ENCODE measurements at regions not wholly inside any gene's neighbourhood (a gene's known extent, or its start where the extent isn't known, plus 50 kb on each side); places are given as distances from the start of the nearest gene placed in this dataset.

- POLR2A ChIA-PET = interaction anchor here (0.7 kb wide), 1 partner anchor 11 kb away, joined by 4 read pairs; no protein-coding TSS in a partner anchor
- no TSS peak for BruUV-seq (replicated peaks)
- Histone ChIP-seq H3K27ac (ENCODE audit: control insufficient read depth, insufficient read depth) (no peak overlapping the region), H3K4me1 (ENCODE audit: control insufficient read depth, insufficient read depth, low read length) (no peaks in the 10 kb centered on the region), H3K79me2 (ENCODE audit: control insufficient read depth, insufficient read depth, low read length) (no peaks in the 10 kb centered on the region), H4K20me1 (ENCODE audit: control insufficient read depth, insufficient read depth) (no peaks in the 10 kb centered on the region), H3K36me3 (ENCODE audit: control insufficient read depth in 2 of 2, insufficient read depth in 2 of 2, low read length in 1 of 2) (no peaks in the 10 kb centered on the region), H2AFZ (ENCODE audit: control insufficient read depth, low read depth, low read length) (no peak overlapping the region), H3K27me3 (replicated peaks in 1 of 2; ENCODE audit: control insufficient read depth in 2 of 2, insufficient read depth in 2 of 2, low read length in 1 of 2) (no peaks in the 10 kb centered on the region), H3K4me2 (ENCODE audit: control insufficient read depth, insufficient read depth) (no peak overlapping the region), H3K9ac (ENCODE audit: control insufficient read depth, insufficient read depth, low read length) (no peak overlapping the region), H3K4me3 (no peak overlapping the region), H3K9me3 (replicated peaks; ENCODE audit: control insufficient read depth, insufficient read depth, low read length) (no peaks in the 10 kb centered on the region)
- RAD21 ChIA-PET (ENCODE audit: unreplicated experiment) = no interaction called here
- SMC1A ChIA-PET (ENCODE audit: uncharacterized antibody, unreplicated experiment) = no interaction called here
- intact Hi-C loops (cut with micrococcal nuclease; ENCODE audit: unreplicated experiment) (no loop called here), in situ Hi-C loops (cut with MboI) (no loop called here)
- ATAC-seq (no peak), FAIRE-seq (no peak), DNase-seq (ENCODE audit: low read depth, low spot score) (no peak)
- 48% methylated on average over 7 of the region's 7 CpGs for WGBS (ENCODE audit: insufficient coverage, insufficient replicate concordance, low lambda C conversion rate, missing lambda C conversion rate)
- TF ChIP-seq, protein P1, sequence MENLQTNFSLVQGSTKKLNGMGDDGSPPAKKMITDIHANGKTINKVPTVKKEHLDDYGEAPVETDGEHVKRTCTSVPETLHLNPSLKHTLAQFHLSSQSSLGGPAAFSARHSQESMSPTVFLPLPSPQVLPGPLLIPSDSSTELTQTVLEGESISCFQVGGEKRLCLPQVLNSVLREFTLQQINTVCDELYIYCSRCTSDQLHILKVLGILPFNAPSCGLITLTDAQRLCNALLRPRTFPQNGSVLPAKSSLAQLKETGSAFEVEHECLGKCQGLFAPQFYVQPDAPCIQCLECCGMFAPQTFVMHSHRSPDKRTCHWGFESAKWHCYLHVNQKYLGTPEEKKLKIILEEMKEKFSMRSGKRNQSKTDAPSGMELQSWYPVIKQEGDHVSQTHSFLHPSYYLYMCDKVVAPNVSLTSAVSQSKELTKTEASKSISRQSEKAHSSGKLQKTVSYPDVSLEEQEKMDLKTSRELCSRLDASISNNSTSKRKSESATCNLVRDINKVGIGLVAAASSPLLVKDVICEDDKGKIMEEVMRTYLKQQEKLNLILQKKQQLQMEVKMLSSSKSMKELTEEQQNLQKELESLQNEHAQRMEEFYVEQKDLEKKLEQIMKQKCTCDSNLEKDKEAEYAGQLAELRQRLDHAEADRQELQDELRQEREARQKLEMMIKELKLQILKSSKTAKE (IDR thresholded peaks at IDR 0.05; ENCODE audit: low read depth, poor library complexity, severe bottlenecking) = no peak
- no peak for TF ChIP-seq SUZ12 (IDR thresholded peaks at IDR 0.05; ENCODE audit: unreplicated experiment)
- no peak for TF ChIP-seq IRF3 (IDR thresholded peaks at IDR 0.05)
- TF ChIP-seq, protein P2, sequence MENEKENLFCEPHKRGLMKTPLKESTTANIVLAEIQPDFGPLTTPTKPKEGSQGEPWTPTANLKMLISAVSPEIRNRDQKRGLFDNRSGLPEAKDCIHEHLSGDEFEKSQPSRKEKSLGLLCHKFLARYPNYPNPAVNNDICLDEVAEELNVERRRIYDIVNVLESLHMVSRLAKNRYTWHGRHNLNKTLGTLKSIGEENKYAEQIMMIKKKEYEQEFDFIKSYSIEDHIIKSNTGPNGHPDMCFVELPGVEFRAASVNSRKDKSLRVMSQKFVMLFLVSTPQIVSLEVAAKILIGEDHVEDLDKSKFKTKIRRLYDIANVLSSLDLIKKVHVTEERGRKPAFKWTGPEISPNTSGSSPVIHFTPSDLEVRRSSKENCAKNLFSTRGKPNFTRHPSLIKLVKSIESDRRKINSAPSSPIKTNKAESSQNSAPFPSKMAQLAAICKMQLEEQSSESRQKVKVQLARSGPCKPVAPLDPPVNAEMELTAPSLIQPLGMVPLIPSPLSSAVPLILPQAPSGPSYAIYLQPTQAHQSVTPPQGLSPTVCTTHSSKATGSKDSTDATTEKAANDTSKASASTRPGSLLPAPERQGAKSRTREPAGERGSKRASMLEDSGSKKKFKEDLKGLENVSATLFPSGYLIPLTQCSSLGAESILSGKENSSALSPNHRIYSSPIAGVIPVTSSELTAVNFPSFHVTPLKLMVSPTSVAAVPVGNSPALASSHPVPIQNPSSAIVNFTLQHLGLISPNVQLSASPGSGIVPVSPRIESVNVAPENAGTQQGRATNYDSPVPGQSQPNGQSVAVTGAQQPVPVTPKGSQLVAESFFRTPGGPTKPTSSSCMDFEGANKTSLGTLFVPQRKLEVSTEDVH (IDR thresholded peaks at IDR 0.05; ENCODE audit: low read depth, partially characterized antibody) = no peak
- TF ChIP-seq, protein P3, sequence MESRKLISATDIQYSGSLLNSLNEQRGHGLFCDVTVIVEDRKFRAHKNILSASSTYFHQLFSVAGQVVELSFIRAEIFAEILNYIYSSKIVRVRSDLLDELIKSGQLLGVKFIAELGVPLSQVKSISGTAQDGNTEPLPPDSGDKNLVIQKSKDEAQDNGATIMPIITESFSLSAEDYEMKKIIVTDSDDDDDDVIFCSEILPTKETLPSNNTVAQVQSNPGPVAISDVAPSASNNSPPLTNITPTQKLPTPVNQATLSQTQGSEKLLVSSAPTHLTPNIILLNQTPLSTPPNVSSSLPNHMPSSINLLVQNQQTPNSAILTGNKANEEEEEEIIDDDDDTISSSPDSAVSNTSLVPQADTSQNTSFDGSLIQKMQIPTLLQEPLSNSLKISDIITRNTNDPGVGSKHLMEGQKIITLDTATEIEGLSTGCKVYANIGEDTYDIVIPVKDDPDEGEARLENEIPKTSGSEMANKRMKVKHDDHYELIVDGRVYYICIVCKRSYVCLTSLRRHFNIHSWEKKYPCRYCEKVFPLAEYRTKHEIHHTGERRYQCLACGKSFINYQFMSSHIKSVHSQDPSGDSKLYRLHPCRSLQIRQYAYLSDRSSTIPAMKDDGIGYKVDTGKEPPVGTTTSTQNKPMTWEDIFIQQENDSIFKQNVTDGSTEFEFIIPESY (IDR thresholded peaks at IDR 0.05) = no peak
- TF ChIP-seq ETV6 (conservative IDR thresholded peaks at IDR 0.05 in 1 of 2, IDR thresholded peaks at IDR 0.05 in 1 of 2; ENCODE audit: borderline replicate concordance in 1 of 2, low read depth in 1 of 2) = no peak
- no peak for TF ChIP-seq IRF4 (IDR thresholded peaks at IDR 0.05; ENCODE audit: low read depth, low read length)
- no peak for TF ChIP-seq BMI1 (IDR thresholded peaks at IDR 0.05; ENCODE audit: borderline replicate concordance)
- no peak for TF ChIP-seq CHD1 (IDR thresholded peaks at IDR 0.05; ENCODE audit: low read depth, low read length)
- TF ChIP-seq GABPA (IDR thresholded peaks at IDR 0.05; ENCODE audit: low read depth) = no peak
- no peak for TF ChIP-seq SREBF1 (IDR thresholded peaks at IDR 0.05; ENCODE audit: low read length)
- TF ChIP-seq YBX1 (IDR thresholded peaks at IDR 0.05) = no peak
- no peak for TF ChIP-seq SP1 (IDR thresholded peaks at IDR 0.05; ENCODE audit: low read depth, low read length)
- no peak for TF ChIP-seq ZBED1 (IDR thresholded peaks at IDR 0.05; ENCODE audit: borderline replicate concordance)
- TF ChIP-seq SMAD1 (IDR thresholded peaks at IDR 0.05; ENCODE audit: low read depth, partially characterized antibody) = no peak
- CTCF ChIA-PET = interaction anchor here (1.1 kb wide), 1 partner anchor 11 kb away, joined by 3 read pairs; no protein-coding TSS in a partner anchor
These were observed 80.5 kb downstream of the DNAAF9 start for GRCh38 chr20:3326779-3327521.
